Activated B cell treated with CpG ODN at 0.5 μM for 24 hours (primary cell): ENCODE measurements at regions not wholly inside any gene's neighbourhood (a gene's known extent, or its start where the extent isn't known, plus 50 kb on each side); places are given as distances from the start of the nearest gene placed in this dataset.
"Not testable (repeated sequence)": the region's sequence is repeated elsewhere in the genome, so short reads cannot be mapped to it uniquely, and the experiment has no call there.

Experiments
- ATAC-seq: fragments of 200-7000 bp; cut with Tn5 transposase; one replicate; pipeline ENCODE4 v1.10.0; 2021; ENCODE audit warnings: low read depth, mild to moderate bottlenecking, moderate library complexity
- CTCF ChIA-PET: fragments of 350-600 bp; sonication (Branson Sonifier 250); formaldehyde crosslinking; loops from one replicate; lab custom pipeline; 2021; ENCODE audit warnings: antibody characterized with exemption; lab: Charles Lee
- POLR2A ChIA-PET: fragments of 350-600 bp; sonication (Branson Sonifier 250); formaldehyde crosslinking; loops from one replicate; lab custom pipeline; 2021; ENCODE audit warnings: antibody characterized with exemption; lab: Charles Lee
- DNase-seq: peaks from one replicate; pipeline ENCODE4 v3.0.0; 2022
- H3K27ac Mint-ChIP-seq: one replicate; pipeline ENCODE4 v1.8.0; 2020; ENCODE audit warnings: mixed read lengths
- H3K27me3 Mint-ChIP-seq: one replicate; pipeline ENCODE4 v1.8.0; 2021; ENCODE audit warnings: mixed read lengths
- H3K36me3 Mint-ChIP-seq: one replicate; pipeline ENCODE4 v1.8.0; 2021; ENCODE audit warnings: low read depth, mixed read lengths
- H3K4me1 Mint-ChIP-seq: one replicate; pipeline ENCODE4 v1.8.0; 2021; ENCODE audit warnings: mixed read lengths
- H3K4me3 Mint-ChIP-seq: one replicate; pipeline ENCODE4 v1.8.0; 2020; ENCODE audit warnings: mild to moderate bottlenecking, mixed read lengths
- H3K9me3 Mint-ChIP-seq: one replicate; pipeline ENCODE4 v1.8.0; 2020; ENCODE audit warnings: mixed read lengths
- CTCF ChIP-seq: fragments of 200-600 bp; IDR thresholded peaks from one replicate; pipeline ENCODE4 v1.8.0; 2022; ENCODE audit warnings: antibody characterized with exemption, mild to moderate bottlenecking
- intact Hi-C: fragments of 100-400 bp; cut with micrococcal nuclease; formaldehyde crosslinking; loops from one replicate; pipeline ENCODE4 v1.15.1; 2024

GRCh38 chrY:7416406-7416805 is 504.9 kb upstream of the AMELY start:
- ChIA-PET CTCF (no interaction called here), POLR2A (no interaction called here)
- no peaks in the 10 kb centered on the region for H3K9me3 Mint-ChIP-seq
- DNase-seq (no peak), ATAC-seq (no peak)
- intact Hi-C loops, result no loop called here
- H3K4me3 Mint-ChIP-seq, result no peak overlapping the region
- no peak for TF ChIP-seq CTCF
- H3K27me3 Mint-ChIP-seq, result no peaks in the 10 kb centered on the region
- no peak overlapping the region for H3K27ac Mint-ChIP-seq
- H3K4me1 Mint-ChIP-seq, result no peaks in the 10 kb centered on the region
- H3K36me3 Mint-ChIP-seq, result no peaks in the 10 kb centered on the region

- Mint-ChIP-seq H3K4me1 (no peaks in the 10 kb centered on the region), H3K9me3 (peaks cover 2% of the 10 kb centered on the region), H3K4me3 (no peak overlapping the region), H3K27ac (no peak overlapping the region), H3K36me3 (no peaks in the 10 kb centered on the region), H3K27me3 (no peaks in the 10 kb centered on the region)
- CTCF ChIA-PET, result no interaction called here
- POLR2A ChIA-PET, result no interaction called here
- TF ChIP-seq CTCF, result no peak
- ATAC-seq (no peak), DNase-seq (no peak)
- intact Hi-C loops, result no loop called here
Measured at GRCh38 chrY:7415157-7415633, 503.6 kb upstream of the AMELY start.

- Mint-ChIP-seq H3K27ac (no peak overlapping the region), H3K4me3 (no peak overlapping the region), H3K9me3 (peaks cover 17% of the 10 kb centered on the region), H3K36me3 (peaks cover 13% of the 10 kb centered on the region), H3K27me3 (no peaks in the 10 kb centered on the region), H3K4me1 (no peaks in the 10 kb centered on the region)
- DNase-seq (no peak), ATAC-seq (no peak)
- intact Hi-C loops, result no loop called here
- no peak for TF ChIP-seq CTCF
- ChIA-PET POLR2A (no interaction called here), CTCF (no interaction called here)
Measured at GRCh38 chrY:7390056-7390455, 478.5 kb upstream of the AMELY start.

GRCh38 chrY:7382988-7383387 is 471.4 kb upstream of the AMELY start:
- ATAC-seq (no peak), DNase-seq (no peak)
- ChIA-PET POLR2A (no interaction called here), CTCF (no interaction called here)
- no peaks in the 10 kb centered on the region for H3K27me3 Mint-ChIP-seq
- no peak for TF ChIP-seq CTCF
- H3K9me3 Mint-ChIP-seq, result no peaks in the 10 kb centered on the region
- no peaks in the 10 kb centered on the region for H3K4me1 Mint-ChIP-seq
- H3K27ac Mint-ChIP-seq, result peak overlapping the region; percentile 30
- H3K36me3 Mint-ChIP-seq, result peaks cover 32% of the 10 kb centered on the region
- intact Hi-C loops, result no loop called here
- no peak overlapping the region for H3K4me3 Mint-ChIP-seq

GRCh38 chrY:7377091-7377490 is 465.5 kb upstream of the AMELY start:
- Mint-ChIP-seq H3K27me3 (no peaks in the 10 kb centered on the region), H3K4me1 (no peaks in the 10 kb centered on the region), H3K27ac (no peak overlapping the region), H3K9me3 (no peaks in the 10 kb centered on the region), H3K4me3 (no peak overlapping the region), H3K36me3 (peaks cover 61% of the 10 kb centered on the region)
- ATAC-seq, result no peak
- intact Hi-C loops, result no loop called here
- POLR2A ChIA-PET, result no interaction called here
- TF ChIP-seq CTCF, result no peak
- DNase-seq, result no peak
- CTCF ChIA-PET, result no interaction called here

- peaks cover 61% of the 10 kb centered on the region for H3K36me3 Mint-ChIP-seq
- intact Hi-C loops, POLR2A ChIA-PET, DNase-seq, ATAC-seq, CTCF ChIA-PET, H3K27ac Mint-ChIP-seq, H3K4me3 Mint-ChIP-seq, H3K9me3 Mint-ChIP-seq, H3K4me1 Mint-ChIP-seq, H3K27me3 Mint-ChIP-seq: not testable (repeated sequence)
Measured at GRCh38 chrY:7374485-7374884, 462.9 kb upstream of the AMELY start.

- POLR2A ChIA-PET, DNase-seq, H3K27ac Mint-ChIP-seq, CTCF ChIA-PET, ATAC-seq, H3K4me1 Mint-ChIP-seq, intact Hi-C loops, H3K4me3 Mint-ChIP-seq, H3K27me3 Mint-ChIP-seq, H3K9me3 Mint-ChIP-seq: not testable (repeated sequence)
- H3K36me3 Mint-ChIP-seq, result peaks cover 58% of the 10 kb centered on the region
Measured at GRCh38 chrY:7371953-7372352, 460.4 kb upstream of the AMELY start.

GRCh38 chrY:7371026-7371425 is 459.5 kb upstream of the AMELY start:
- ATAC-seq, H3K9me3 Mint-ChIP-seq, intact Hi-C loops, CTCF ChIA-PET, H3K4me1 Mint-ChIP-seq, H3K27ac Mint-ChIP-seq, DNase-seq, POLR2A ChIA-PET, H3K4me3 Mint-ChIP-seq, H3K27me3 Mint-ChIP-seq: not testable (repeated sequence)
- H3K36me3 Mint-ChIP-seq, result peaks cover 51% of the 10 kb centered on the region
